ENCODE measurements at regions not wholly inside any gene's neighbourhood (a gene's known extent, or its start where the extent isn't known, plus 50 kb on each side); places are given as distances from the start of the nearest gene placed in this dataset.
"Not testable (repeated sequence)": the region's sequence is repeated elsewhere in the genome, so short reads cannot be mapped to it uniquely, and the experiment has no call there.

DNA sequence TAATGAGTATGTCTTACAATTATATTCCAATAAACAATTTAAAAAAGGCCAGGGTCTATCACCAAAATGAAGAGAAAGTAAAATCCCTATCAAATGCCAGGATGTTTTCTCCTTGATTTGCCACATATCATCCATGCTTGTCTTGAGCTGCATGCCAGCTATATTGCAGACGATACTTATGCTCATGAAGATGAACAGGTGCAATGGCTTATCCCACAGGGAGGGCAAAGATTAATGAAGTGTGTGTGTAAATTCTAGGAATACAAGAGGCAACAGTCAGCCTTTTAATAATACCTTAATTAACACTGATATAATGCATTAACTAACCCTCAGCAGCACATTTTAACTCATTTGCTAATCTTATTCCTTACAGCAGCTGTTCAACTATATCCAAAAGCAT is 850.5 kb downstream of the KCNA4 start:
- Histone ChIP-seq H3K36me3 (no peaks in the 10 kb centered on the region), H3K27me3 (no peaks in the 10 kb centered on the region), H3K4me3 (ENCODE audit: low read depth, low read length) (no peak overlapping the region), H3K4me1 (no peaks in the 10 kb centered on the region), H3K9me3 (no peaks in the 10 kb centered on the region)
- TF ChIP-seq, protein P1, sequence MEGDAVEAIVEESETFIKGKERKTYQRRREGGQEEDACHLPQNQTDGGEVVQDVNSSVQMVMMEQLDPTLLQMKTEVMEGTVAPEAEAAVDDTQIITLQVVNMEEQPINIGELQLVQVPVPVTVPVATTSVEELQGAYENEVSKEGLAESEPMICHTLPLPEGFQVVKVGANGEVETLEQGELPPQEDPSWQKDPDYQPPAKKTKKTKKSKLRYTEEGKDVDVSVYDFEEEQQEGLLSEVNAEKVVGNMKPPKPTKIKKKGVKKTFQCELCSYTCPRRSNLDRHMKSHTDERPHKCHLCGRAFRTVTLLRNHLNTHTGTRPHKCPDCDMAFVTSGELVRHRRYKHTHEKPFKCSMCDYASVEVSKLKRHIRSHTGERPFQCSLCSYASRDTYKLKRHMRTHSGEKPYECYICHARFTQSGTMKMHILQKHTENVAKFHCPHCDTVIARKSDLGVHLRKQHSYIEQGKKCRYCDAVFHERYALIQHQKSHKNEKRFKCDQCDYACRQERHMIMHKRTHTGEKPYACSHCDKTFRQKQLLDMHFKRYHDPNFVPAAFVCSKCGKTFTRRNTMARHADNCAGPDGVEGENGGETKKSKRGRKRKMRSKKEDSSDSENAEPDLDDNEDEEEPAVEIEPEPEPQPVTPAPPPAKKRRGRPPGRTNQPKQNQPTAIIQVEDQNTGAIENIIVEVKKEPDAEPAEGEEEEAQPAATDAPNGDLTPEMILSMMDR (IDR thresholded peaks at IDR 0.05; ENCODE audit: low read depth, low read length), result no peak
- no peak for DNase-seq

DNA sequence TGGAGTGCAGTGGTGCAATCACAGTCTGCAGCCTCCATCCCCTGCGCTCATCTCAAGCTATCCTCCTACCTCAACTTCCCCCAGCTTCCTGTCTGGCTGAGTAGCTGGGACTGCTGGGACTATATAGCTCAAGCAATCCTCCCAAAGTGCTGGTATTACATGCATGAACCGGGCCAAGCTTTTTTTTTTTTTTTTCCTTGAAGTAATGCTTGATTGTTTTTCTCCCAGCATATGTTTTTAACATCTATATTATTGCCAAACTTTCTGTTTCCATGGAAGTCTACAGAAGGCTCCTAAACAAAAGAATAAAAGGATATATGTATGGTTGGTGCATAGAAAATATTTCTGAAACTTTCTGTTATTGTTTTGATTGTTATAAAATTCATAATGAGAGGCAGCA is 853.6 kb downstream of the KCNA4 start:
- DNase-seq, result no peak
- Histone ChIP-seq H3K27me3 (no peaks in the 10 kb centered on the region), H3K4me1 (no peaks in the 10 kb centered on the region), H3K9me3 (no peaks in the 10 kb centered on the region), H3K36me3 (no peaks in the 10 kb centered on the region), H3K4me3 (ENCODE audit: low read depth, low read length) (no peak overlapping the region)
- TF ChIP-seq, protein P1 (IDR thresholded peaks at IDR 0.05; ENCODE audit: low read depth, low read length), result no peak

DNA sequence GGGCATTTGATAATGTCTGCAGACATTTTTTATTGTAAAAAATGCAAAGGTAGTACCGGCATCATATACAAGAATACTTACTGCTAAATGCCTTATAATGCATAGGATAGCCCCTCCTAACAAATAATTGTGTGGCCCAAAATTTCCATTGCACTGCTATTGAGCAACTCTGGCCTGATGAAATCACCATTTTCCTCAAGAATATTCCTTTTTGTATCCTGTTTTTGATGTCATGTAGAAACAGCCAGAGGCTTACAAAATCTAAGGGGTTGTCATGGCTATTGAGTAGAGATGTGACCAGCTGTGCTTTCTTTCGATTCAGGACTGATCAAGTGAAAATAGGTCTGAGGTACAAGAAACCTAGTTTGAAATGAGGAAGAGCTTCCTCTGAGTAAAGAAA is 854.3 kb downstream of the KCNA4 start:
- no peaks in the 10 kb centered on the region for H3K36me3 ChIP-seq
- H3K27me3 ChIP-seq, result no peaks in the 10 kb centered on the region
- H3K9me3 ChIP-seq, result no peaks in the 10 kb centered on the region
- H3K4me1 ChIP-seq, result no peaks in the 10 kb centered on the region
- DNase-seq, result no peak
- TF ChIP-seq, protein P1 (IDR thresholded peaks at IDR 0.05; ENCODE audit: low read depth, low read length), result no peak
- H3K4me3 ChIP-seq (ENCODE audit: low read depth, low read length), result no peak overlapping the region

DNA sequence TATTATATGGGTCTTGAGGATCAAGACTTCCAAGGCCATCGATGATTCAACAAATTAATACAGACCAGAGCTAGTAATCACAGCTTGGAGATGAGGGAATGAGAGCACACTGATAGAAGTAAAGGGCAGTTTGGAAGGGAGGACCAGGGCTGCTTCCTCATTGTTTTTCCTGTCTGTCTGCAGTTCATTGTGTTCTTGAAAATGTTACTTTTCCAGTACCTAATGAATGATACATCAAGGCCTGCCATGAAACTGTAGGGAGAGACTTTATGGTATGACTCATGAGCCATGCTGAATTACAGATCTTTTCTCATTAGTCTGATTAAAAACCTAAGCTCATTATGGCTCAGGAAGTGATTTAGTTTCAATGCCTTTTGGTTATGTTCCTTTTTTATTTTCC is 855.6 kb downstream of the KCNA4 start:
- no peaks in the 10 kb centered on the region for H3K4me1 ChIP-seq
- no peaks in the 10 kb centered on the region for H3K9me3 ChIP-seq
- no peaks in the 10 kb centered on the region for H3K27me3 ChIP-seq
- DNase-seq, result no peak
- TF ChIP-seq, protein P1 (IDR thresholded peaks at IDR 0.05; ENCODE audit: low read depth, low read length), result no peak
- no peaks in the 10 kb centered on the region for H3K36me3 ChIP-seq
- H3K4me3 ChIP-seq (ENCODE audit: low read depth, low read length), result no peak overlapping the region

DNA sequence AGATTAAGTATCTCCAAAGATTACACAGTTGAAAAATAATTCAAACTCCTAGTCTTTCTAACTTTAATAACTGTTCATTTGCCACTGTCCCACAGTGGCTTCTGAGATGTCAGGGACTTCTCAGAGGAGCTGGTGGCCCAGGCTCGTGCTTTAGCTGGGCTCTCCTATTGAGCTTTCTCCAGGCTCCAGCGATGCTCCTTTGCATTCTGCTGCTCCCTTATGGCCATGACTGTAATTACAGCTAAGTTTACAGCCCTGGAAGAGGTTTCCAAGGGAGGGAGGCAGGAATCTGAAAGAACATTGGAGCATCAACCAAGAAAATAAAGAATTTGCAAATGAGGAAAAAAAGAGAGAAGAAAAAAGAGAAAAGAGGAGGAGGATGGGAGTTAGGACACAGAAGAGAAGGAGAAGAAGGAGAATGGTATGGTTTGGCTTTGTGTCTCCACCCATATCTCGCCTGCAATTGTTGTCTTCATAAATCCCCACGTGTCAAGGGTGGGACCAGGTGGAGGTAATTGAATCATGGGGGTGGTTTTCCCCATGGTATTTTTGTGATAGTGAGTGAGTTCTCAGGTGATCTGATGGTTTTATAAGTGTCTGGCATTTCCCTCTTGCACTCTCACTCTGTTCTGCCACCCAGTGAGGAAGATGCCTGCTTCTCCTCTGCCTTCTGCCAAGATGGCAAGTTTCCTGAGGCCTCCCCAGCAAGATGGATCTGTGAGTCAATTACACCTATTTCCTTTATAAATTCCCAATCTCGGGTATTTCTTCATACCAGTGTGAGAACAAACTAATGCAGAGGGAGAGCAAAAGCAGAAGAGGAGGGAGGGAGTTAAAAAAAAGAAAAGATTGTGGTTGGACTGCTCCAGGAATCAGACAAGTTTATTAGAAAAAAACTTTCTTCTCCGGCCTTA is 857.0 kb downstream of the KCNA4 start:
- TF ChIP-seq, protein P1 (IDR thresholded peaks at IDR 0.05; ENCODE audit: low read depth, low read length), result peak; percentile 48

DNA sequence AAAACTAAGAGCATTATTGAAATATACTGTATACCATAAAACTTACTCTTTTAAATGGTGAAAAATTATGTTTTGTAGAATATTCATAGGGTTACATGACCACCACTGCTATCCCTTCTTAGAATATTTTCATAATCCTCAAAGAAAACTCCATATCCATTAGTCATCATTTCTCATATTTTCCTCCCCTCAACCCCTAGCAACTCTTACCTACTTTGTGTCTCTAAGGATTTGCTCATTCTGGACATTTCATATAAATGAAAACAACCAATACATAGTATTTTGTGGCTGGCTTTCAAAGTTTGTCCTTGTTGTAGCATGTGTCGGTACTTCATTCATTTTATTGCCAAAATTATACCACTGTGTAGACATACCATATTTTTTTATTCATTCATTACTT is 863.8 kb downstream of the KCNA4 start:
- Histone ChIP-seq H3K27me3 (no peaks in the 10 kb centered on the region), H3K4me3 (ENCODE audit: low read depth, low read length) (no peak overlapping the region), H3K4me1 (no peaks in the 10 kb centered on the region), H3K9me3 (no peaks in the 10 kb centered on the region), H3K36me3 (no peaks in the 10 kb centered on the region)
- TF ChIP-seq, protein P1 (IDR thresholded peaks at IDR 0.05; ENCODE audit: low read depth, low read length), result no peak
- DNase-seq, result no peak

More for the DNA sequence above, 857.0 kb downstream of the KCNA4 start:
- Histone ChIP-seq H3K9me3 (no peaks in the 10 kb centered on the region), H3K4me3 (ENCODE audit: low read depth, low read length) (no peak overlapping the region), H3K27me3 (no peaks in the 10 kb centered on the region), H3K4me1 (no peaks in the 10 kb centered on the region), H3K36me3 (no peaks in the 10 kb centered on the region)
- peak; percentile 27 for DNase-seq

DNA sequence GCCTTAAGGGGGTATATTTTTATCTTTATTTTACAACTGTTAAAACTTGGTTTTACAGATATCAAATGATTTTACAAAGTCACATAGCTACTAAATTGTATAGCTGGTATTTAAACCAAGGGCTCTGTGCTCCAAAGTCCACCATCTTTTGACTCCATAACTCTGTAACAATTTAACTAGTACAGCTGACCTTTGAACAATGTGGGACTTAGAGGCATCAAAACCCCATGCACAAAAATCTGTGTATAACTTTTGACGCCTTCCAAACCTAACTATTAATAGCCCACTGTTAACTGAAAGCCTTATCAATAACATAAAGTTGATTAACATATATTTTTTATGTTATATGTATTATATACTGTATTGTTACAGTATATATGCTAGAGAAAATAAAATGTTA is 874.3 kb downstream of the KCNA4 start:
- H3K27me3 ChIP-seq; H3K4me1 ChIP-seq; H3K4me3 ChIP-seq (ENCODE audit: low read depth, low read length); DNase-seq; H3K9me3 ChIP-seq; H3K36me3 ChIP-seq: not testable (repeated sequence)

Data from BE2C (cell line).